ENCODE measurements at regions not wholly inside any gene's neighbourhood (a gene's known extent, or its start where the extent isn't known, plus 50 kb on each side); places are given as distances from the start of the nearest gene placed in this dataset.

DNA sequence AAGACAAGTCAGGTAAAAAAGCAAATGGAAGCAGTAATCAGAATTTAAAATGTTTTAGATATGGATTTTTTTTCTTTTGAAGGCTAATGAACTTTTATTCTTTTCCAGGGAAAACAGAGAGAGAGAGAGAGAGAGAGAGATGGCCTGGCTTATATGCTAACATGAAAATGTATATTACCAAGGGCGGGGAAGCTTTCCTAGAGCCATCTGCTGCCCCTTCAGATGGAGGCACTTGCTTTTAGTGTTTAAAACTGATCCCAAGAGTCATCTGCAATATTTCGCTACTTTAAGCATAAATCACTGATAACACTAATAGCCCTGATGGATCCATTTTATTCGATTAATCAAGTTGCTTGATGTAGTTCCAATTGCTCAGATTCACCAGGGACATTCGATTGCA, 186.1 kb upstream of the ADAMTS16 start:
- FAIRE-seq = no peak
- no peak overlapping the region for H3K4me3 Mint-ChIP-seq (ENCODE audit: unreplicated experiment)
- H3K79me2 ChIP-seq (ENCODE audit: insufficient read depth, low read length) = no peaks in the 10 kb centered on the region

DNA sequence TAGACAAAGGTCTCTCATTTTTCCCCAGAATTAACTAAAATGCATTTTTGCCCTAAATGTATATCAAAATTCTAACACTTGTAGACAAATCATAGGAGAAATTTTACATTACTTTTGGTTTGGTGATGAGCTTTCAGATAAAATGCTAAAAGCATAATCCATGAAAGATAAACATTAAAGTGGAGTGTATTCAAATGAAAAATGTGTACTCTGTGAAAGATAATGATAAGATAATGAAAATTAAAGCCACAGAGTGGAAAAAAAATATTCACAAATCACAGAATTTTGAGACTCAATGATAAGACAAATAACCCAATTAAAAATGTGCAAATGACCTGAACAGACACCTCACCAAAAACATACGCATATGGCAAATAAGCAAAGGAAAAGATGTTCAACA, 176.9 kb upstream of the ADAMTS16 start:
- H3K27ac ChIP-seq (ENCODE audit: low read depth, low read length) = no peak overlapping the region
- no peaks in the 10 kb centered on the region for H4K20me1 ChIP-seq (ENCODE audit: insufficient read depth, low read length)

More for the DNA sequence above, 186.1 kb upstream of the ADAMTS16 start:
- no peaks in the 10 kb centered on the region for H3K9me3 ChIP-seq (ENCODE audit: insufficient read depth, low read depth, low read length)
- Mint-ChIP-seq H3K36me3 (ENCODE audit: low read depth, unreplicated experiment) (no peaks in the 10 kb centered on the region), H3K4me1 (ENCODE audit: low read depth, unreplicated experiment) (no peaks in the 10 kb centered on the region), H3K27ac (ENCODE audit: unreplicated experiment) (no peak overlapping the region), H3K9me3 (ENCODE audit: unreplicated experiment) (peaks cover 6% of the 10 kb centered on the region), H3K27me3 (ENCODE audit: low read depth, unreplicated experiment) (peaks cover 26% of the 10 kb centered on the region)
- H3K9ac ChIP-seq (ENCODE audit: low read length) = no peak overlapping the region
- no peak for TF ChIP-seq EZH2 (IDR thresholded peaks at IDR 0.05; ENCODE audit: insufficient read depth, low read length)
- TF ChIP-seq, protein P1, sequence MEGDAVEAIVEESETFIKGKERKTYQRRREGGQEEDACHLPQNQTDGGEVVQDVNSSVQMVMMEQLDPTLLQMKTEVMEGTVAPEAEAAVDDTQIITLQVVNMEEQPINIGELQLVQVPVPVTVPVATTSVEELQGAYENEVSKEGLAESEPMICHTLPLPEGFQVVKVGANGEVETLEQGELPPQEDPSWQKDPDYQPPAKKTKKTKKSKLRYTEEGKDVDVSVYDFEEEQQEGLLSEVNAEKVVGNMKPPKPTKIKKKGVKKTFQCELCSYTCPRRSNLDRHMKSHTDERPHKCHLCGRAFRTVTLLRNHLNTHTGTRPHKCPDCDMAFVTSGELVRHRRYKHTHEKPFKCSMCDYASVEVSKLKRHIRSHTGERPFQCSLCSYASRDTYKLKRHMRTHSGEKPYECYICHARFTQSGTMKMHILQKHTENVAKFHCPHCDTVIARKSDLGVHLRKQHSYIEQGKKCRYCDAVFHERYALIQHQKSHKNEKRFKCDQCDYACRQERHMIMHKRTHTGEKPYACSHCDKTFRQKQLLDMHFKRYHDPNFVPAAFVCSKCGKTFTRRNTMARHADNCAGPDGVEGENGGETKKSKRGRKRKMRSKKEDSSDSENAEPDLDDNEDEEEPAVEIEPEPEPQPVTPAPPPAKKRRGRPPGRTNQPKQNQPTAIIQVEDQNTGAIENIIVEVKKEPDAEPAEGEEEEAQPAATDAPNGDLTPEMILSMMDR (IDR thresholded peaks at IDR 0.05; ENCODE audit: insufficient read depth, low read depth, low read length) = no peak
- DNase-seq (ENCODE audit: low read depth) = no peak
- H4K20me1 ChIP-seq (ENCODE audit: insufficient read depth, low read length) = no peaks in the 10 kb centered on the region
- no peak overlapping the region for H2AFZ ChIP-seq (ENCODE audit: low read depth, low read length)
- H3K4me2 ChIP-seq (ENCODE audit: low read length) = no peak overlapping the region
- H3K27me3 ChIP-seq (ENCODE audit: insufficient read depth, low read length) = peaks cover 7% of the 10 kb centered on the region
- no peaks in the 10 kb centered on the region for H3K36me3 ChIP-seq (ENCODE audit: insufficient read depth, low read length)
- H3K4me1 ChIP-seq (ENCODE audit: insufficient read depth, low read length) = no peaks in the 10 kb centered on the region
- H3K4me3 ChIP-seq (ENCODE audit: insufficient read depth, low read depth, low read length) = no peak overlapping the region
- no peak overlapping the region for H3K27ac ChIP-seq (ENCODE audit: low read depth, low read length)

DNA sequence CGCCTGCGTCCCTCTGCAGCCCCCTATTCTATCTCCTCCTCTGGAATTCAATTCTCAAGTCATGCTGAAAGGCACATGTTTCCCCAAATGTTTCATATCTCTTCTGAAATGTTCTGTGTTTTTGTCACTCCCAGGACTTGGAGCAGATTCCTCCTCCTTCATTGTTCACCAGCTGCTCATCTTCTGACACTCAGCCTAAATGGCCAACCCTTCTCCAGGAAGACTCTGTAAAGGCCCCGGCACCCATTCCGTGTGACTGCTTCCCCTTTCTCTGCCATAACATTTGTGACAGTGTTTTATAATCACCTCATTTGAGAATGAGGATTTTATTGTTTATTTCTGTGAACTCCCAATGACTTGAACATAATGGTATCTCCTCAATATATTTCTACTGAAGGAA, 170.8 kb upstream of the ADAMTS16 start:
- H3K4me3 ChIP-seq (ENCODE audit: insufficient read depth, low read depth, low read length) = no peak overlapping the region
- H3K4me1 ChIP-seq (ENCODE audit: insufficient read depth, low read length) = no peaks in the 10 kb centered on the region
- no peaks in the 10 kb centered on the region for H3K79me2 ChIP-seq (ENCODE audit: insufficient read depth, low read length)
- H4K20me1 ChIP-seq (ENCODE audit: insufficient read depth, low read length) = no peaks in the 10 kb centered on the region
- H3K36me3 Mint-ChIP-seq (ENCODE audit: low read depth, unreplicated experiment) = no peaks in the 10 kb centered on the region
- no peaks in the 10 kb centered on the region for H3K4me1 Mint-ChIP-seq (ENCODE audit: low read depth, unreplicated experiment)
- no peak overlapping the region for H3K27ac ChIP-seq (ENCODE audit: low read depth, low read length)
- no peak overlapping the region for H3K27ac Mint-ChIP-seq (ENCODE audit: unreplicated experiment)
- no peak overlapping the region for H3K4me2 ChIP-seq (ENCODE audit: low read length)
- H3K9ac ChIP-seq (ENCODE audit: low read length) = no peak overlapping the region
- TF ChIP-seq, protein P1 (IDR thresholded peaks at IDR 0.05; ENCODE audit: insufficient read depth, low read depth, low read length) = no peak
- TF ChIP-seq EZH2 (IDR thresholded peaks at IDR 0.05; ENCODE audit: insufficient read depth, low read length) = no peak
- no peaks in the 10 kb centered on the region for H3K9me3 Mint-ChIP-seq (ENCODE audit: unreplicated experiment)
- no peaks in the 10 kb centered on the region for H3K27me3 ChIP-seq (ENCODE audit: insufficient read depth, low read length)
- H2AFZ ChIP-seq (ENCODE audit: low read depth, low read length) = no peak overlapping the region
- no peaks in the 10 kb centered on the region for H3K36me3 ChIP-seq (ENCODE audit: insufficient read depth, low read length)
- FAIRE-seq (no peak), DNase-seq (ENCODE audit: low read depth) (no peak)
- H3K27me3 Mint-ChIP-seq (ENCODE audit: low read depth, unreplicated experiment) = no peaks in the 10 kb centered on the region
- no peaks in the 10 kb centered on the region for H3K9me3 ChIP-seq (ENCODE audit: insufficient read depth, low read depth, low read length)
- no peak overlapping the region for H3K4me3 Mint-ChIP-seq (ENCODE audit: unreplicated experiment)

More for the DNA sequence above, 176.9 kb upstream of the ADAMTS16 start:
- no peaks in the 10 kb centered on the region for H3K79me2 ChIP-seq (ENCODE audit: insufficient read depth, low read length)
- Mint-ChIP-seq H3K27me3 (ENCODE audit: low read depth, unreplicated experiment) (peaks cover 7% of the 10 kb centered on the region), H3K4me3 (ENCODE audit: unreplicated experiment) (no peak overlapping the region), H3K4me1 (ENCODE audit: low read depth, unreplicated experiment) (no peaks in the 10 kb centered on the region), H3K27ac (ENCODE audit: unreplicated experiment) (no peak overlapping the region), H3K36me3 (ENCODE audit: low read depth, unreplicated experiment) (no peaks in the 10 kb centered on the region), H3K9me3 (ENCODE audit: unreplicated experiment) (peaks cover 1% of the 10 kb centered on the region)
- H3K4me3 ChIP-seq (ENCODE audit: insufficient read depth, low read depth, low read length) = no peak overlapping the region
- H3K9me3 ChIP-seq (ENCODE audit: insufficient read depth, low read depth, low read length) = no peaks in the 10 kb centered on the region
- TF ChIP-seq, protein P1 (IDR thresholded peaks at IDR 0.05; ENCODE audit: insufficient read depth, low read depth, low read length) = no peak
- no peak for TF ChIP-seq EZH2 (IDR thresholded peaks at IDR 0.05; ENCODE audit: insufficient read depth, low read length)
- no peaks in the 10 kb centered on the region for H3K4me1 ChIP-seq (ENCODE audit: insufficient read depth, low read length)
- H3K36me3 ChIP-seq (ENCODE audit: insufficient read depth, low read length) = no peaks in the 10 kb centered on the region
- no peak for DNase-seq (ENCODE audit: low read depth)
- H2AFZ ChIP-seq (ENCODE audit: low read depth, low read length) = no peak overlapping the region
- no peak for FAIRE-seq
- H3K4me2 ChIP-seq (ENCODE audit: low read length) = no peak overlapping the region
- H3K27me3 ChIP-seq (ENCODE audit: insufficient read depth, low read length) = no peaks in the 10 kb centered on the region
- H3K9ac ChIP-seq (ENCODE audit: low read length) = no peak overlapping the region
